ENCODE measurements at regions not wholly inside any gene's neighbourhood (a gene's known extent, or its start where the extent isn't known, plus 50 kb on each side); places are given as distances from the start of the nearest gene placed in this dataset.

- no peak for FAIRE-seq
- DNase-seq (ENCODE audit: insufficient read length, low spot score) = no peak
- TF ChIP-seq POLR2A (IDR thresholded peaks at IDR 0.05; ENCODE audit: low read depth, low read length) = no peak
- no peak for TF ChIP-seq TAF1 (IDR thresholded peaks at IDR 0.05; ENCODE audit: low read depth, low read length)
- no peak for TF ChIP-seq POLR2AphosphoS5 (IDR thresholded peaks at IDR 0.05; ENCODE audit: low read depth, low read length)
- no peak for TF ChIP-seq PAX5 (IDR thresholded peaks at IDR 0.05; ENCODE audit: insufficient read depth, low read length, severe bottlenecking)
- no peak for TF ChIP-seq POU2F2 (IDR thresholded peaks at IDR 0.05; ENCODE audit: low read depth, low read length)
Observed at GRCh38 chr9:102844716-102845115, 150.4 kb upstream of the CYLC2 start.

GRCh38 chr9:102842423-102842822 is 152.7 kb upstream of the CYLC2 start:
- TF ChIP-seq POU2F2 (IDR thresholded peaks at IDR 0.05; ENCODE audit: low read depth, low read length) (no peak), PAX5 (IDR thresholded peaks at IDR 0.05; ENCODE audit: insufficient read depth, low read length, severe bottlenecking) (no peak), SPI1 (IDR thresholded peaks at IDR 0.05; ENCODE audit: low read depth, low read length) (no peak), POLR2A (IDR thresholded peaks at IDR 0.05; ENCODE audit: low read depth, low read length) (no peak), POLR2AphosphoS5 (IDR thresholded peaks at IDR 0.05; ENCODE audit: low read depth, low read length) (no peak), TAF1 (IDR thresholded peaks at IDR 0.05; ENCODE audit: low read depth, low read length) (no peak)
- FAIRE-seq (no peak), DNase-seq (ENCODE audit: insufficient read length, low spot score) (no peak)

GRCh38 chr9:102841376-102841775 is 153.8 kb upstream of the CYLC2 start:
- TF ChIP-seq SPI1 (IDR thresholded peaks at IDR 0.05; ENCODE audit: low read depth, low read length) (no peak), POLR2A (IDR thresholded peaks at IDR 0.05; ENCODE audit: low read depth, low read length) (no peak), PAX5 (IDR thresholded peaks at IDR 0.05; ENCODE audit: insufficient read depth, low read length, severe bottlenecking) (no peak), POLR2AphosphoS5 (IDR thresholded peaks at IDR 0.05; ENCODE audit: low read depth, low read length) (no peak), POU2F2 (IDR thresholded peaks at IDR 0.05; ENCODE audit: low read depth, low read length) (no peak), TAF1 (IDR thresholded peaks at IDR 0.05; ENCODE audit: low read depth, low read length) (no peak)
- no peak for DNase-seq (ENCODE audit: insufficient read length, low spot score)
- no peak for FAIRE-seq

GRCh38 chr9:102840335-102840734 is 154.8 kb upstream of the CYLC2 start:
- FAIRE-seq = no peak
- DNase-seq (ENCODE audit: insufficient read length, low spot score) = no peak
- no peak for TF ChIP-seq PAX5 (IDR thresholded peaks at IDR 0.05; ENCODE audit: insufficient read depth, low read length, severe bottlenecking)
- no peak for TF ChIP-seq POLR2AphosphoS5 (IDR thresholded peaks at IDR 0.05; ENCODE audit: low read depth, low read length)
- no peak for TF ChIP-seq TAF1 (IDR thresholded peaks at IDR 0.05; ENCODE audit: low read depth, low read length)
- TF ChIP-seq POU2F2 (IDR thresholded peaks at IDR 0.05; ENCODE audit: low read depth, low read length) = no peak
- TF ChIP-seq SPI1 (IDR thresholded peaks at IDR 0.05; ENCODE audit: low read depth, low read length) = no peak
- no peak for TF ChIP-seq POLR2A (IDR thresholded peaks at IDR 0.05; ENCODE audit: low read depth, low read length)

- TF ChIP-seq POU2F2 (IDR thresholded peaks at IDR 0.05; ENCODE audit: low read depth, low read length) = no peak
- no peak for TF ChIP-seq PAX5 (IDR thresholded peaks at IDR 0.05; ENCODE audit: insufficient read depth, low read length, severe bottlenecking)
- TF ChIP-seq POLR2AphosphoS5 (IDR thresholded peaks at IDR 0.05; ENCODE audit: low read depth, low read length) = no peak
- no peak for TF ChIP-seq SPI1 (IDR thresholded peaks at IDR 0.05; ENCODE audit: low read depth, low read length)
- no peak for TF ChIP-seq TAF1 (IDR thresholded peaks at IDR 0.05; ENCODE audit: low read depth, low read length)
- TF ChIP-seq POLR2A (IDR thresholded peaks at IDR 0.05; ENCODE audit: low read depth, low read length) = no peak
- DNase-seq (ENCODE audit: insufficient read length, low spot score) = no peak
- no peak for FAIRE-seq
Observed at GRCh38 chr9:102832814-102833213, 162.3 kb upstream of the CYLC2 start.

GRCh38 chr9:102796244-102796643 is 198.9 kb upstream of the CYLC2 start:
- DNase-seq (ENCODE audit: insufficient read length, low spot score) = no peak
- FAIRE-seq = no peak
- TF ChIP-seq POU2F2 (IDR thresholded peaks at IDR 0.05; ENCODE audit: low read depth, low read length) (no peak), SPI1 (IDR thresholded peaks at IDR 0.05; ENCODE audit: low read depth, low read length) (peak; percentile 8; the same call in 1 of the 2 replicates)

GRCh38 chr9:102795532-102795931 is 199.6 kb upstream of the CYLC2 start:
- DNase-seq (ENCODE audit: insufficient read length, low spot score) = no peak
- FAIRE-seq = no peak
- TF ChIP-seq PAX5 (IDR thresholded peaks at IDR 0.05; ENCODE audit: insufficient read depth, low read length, severe bottlenecking) (no peak), TAF1 (IDR thresholded peaks at IDR 0.05; ENCODE audit: low read depth, low read length) (no peak), SPI1 (IDR thresholded peaks at IDR 0.05; ENCODE audit: low read depth, low read length) (no peak), POLR2A (IDR thresholded peaks at IDR 0.05; ENCODE audit: low read depth, low read length) (no peak), POU2F2 (IDR thresholded peaks at IDR 0.05; ENCODE audit: low read depth, low read length) (no peak), POLR2AphosphoS5 (IDR thresholded peaks at IDR 0.05; ENCODE audit: low read depth, low read length) (no peak)

GRCh38 chr9:102779356-102779755 is 215.8 kb upstream of the CYLC2 start:
- DNase-seq (ENCODE audit: insufficient read length, low spot score) = no peak
- TF ChIP-seq POU2F2 (IDR thresholded peaks at IDR 0.05; ENCODE audit: low read depth, low read length) (no peak), SPI1 (IDR thresholded peaks at IDR 0.05; ENCODE audit: low read depth, low read length) (no peak), PAX5 (IDR thresholded peaks at IDR 0.05; ENCODE audit: insufficient read depth, low read length, severe bottlenecking) (no peak), TAF1 (IDR thresholded peaks at IDR 0.05; ENCODE audit: low read depth, low read length) (no peak), POLR2AphosphoS5 (IDR thresholded peaks at IDR 0.05; ENCODE audit: low read depth, low read length) (no peak)

GRCh38 chr9:102778746-102779145 is 216.4 kb upstream of the CYLC2 start:
- DNase-seq (ENCODE audit: insufficient read length, low spot score) (no peak), FAIRE-seq (no peak)
- TF ChIP-seq POLR2AphosphoS5 (IDR thresholded peaks at IDR 0.05; ENCODE audit: low read depth, low read length) = no peak
- TF ChIP-seq POU2F2 (IDR thresholded peaks at IDR 0.05; ENCODE audit: low read depth, low read length) = no peak
- no peak for TF ChIP-seq POLR2A (IDR thresholded peaks at IDR 0.05; ENCODE audit: low read depth, low read length)
- TF ChIP-seq SPI1 (IDR thresholded peaks at IDR 0.05; ENCODE audit: low read depth, low read length) = no peak
- TF ChIP-seq PAX5 (IDR thresholded peaks at IDR 0.05; ENCODE audit: insufficient read depth, low read length, severe bottlenecking) = no peak
- no peak for TF ChIP-seq TAF1 (IDR thresholded peaks at IDR 0.05; ENCODE audit: low read depth, low read length)

More at GRCh38 chr9:102779356-102779755, 215.8 kb upstream of the CYLC2 start:
- FAIRE-seq = no peak

- DNase-seq (ENCODE audit: insufficient read length, low spot score) (no peak), FAIRE-seq (no peak)
- TF ChIP-seq PAX5 (IDR thresholded peaks at IDR 0.05; ENCODE audit: insufficient read depth, low read length, severe bottlenecking) (no peak), POLR2A (IDR thresholded peaks at IDR 0.05; ENCODE audit: low read depth, low read length) (no peak), POU2F2 (IDR thresholded peaks at IDR 0.05; ENCODE audit: low read depth, low read length) (no peak), POLR2AphosphoS5 (IDR thresholded peaks at IDR 0.05; ENCODE audit: low read depth, low read length) (no peak), TAF1 (IDR thresholded peaks at IDR 0.05; ENCODE audit: low read depth, low read length) (no peak), SPI1 (IDR thresholded peaks at IDR 0.05; ENCODE audit: low read depth, low read length) (no peak)
Observed at GRCh38 chr9:102770704-102771103, 224.4 kb upstream of the CYLC2 start.

All from GM12891 (cell line).